KMS-11 (cell line): ENCODE measurements at regions not wholly inside any gene's neighbourhood (a gene's known extent, or its start where the extent isn't known, plus 50 kb on each side); places are given as distances from the start of the nearest gene placed in this dataset.
A peak's percentile ranks its signal among the peaks of the same experiment; 100 is the strongest.

Experiments
- H2AFZ ChIP-seq: fragments of 200-600 bp; sonication (generic); 2 replicates; pipeline ENCODE4 v1.6.1; 2016; ENCODE audit warnings: antibody characterized with exemption, mixed run types, low read depth
- H3K27ac ChIP-seq: fragments of 200-600 bp; sonication (generic); 2 replicates; pipeline ENCODE4 v1.6.1; 2016; ENCODE audit warnings: mild to moderate bottlenecking, mixed run types
- H3K27me3 ChIP-seq: fragments of 200-600 bp; sonication (generic); 2 replicates; pipeline ENCODE4 v1.6.1; 2017; ENCODE audit warnings: mild to moderate bottlenecking, low read depth, mixed run types, moderate library complexity; ENCODE audit not compliant: insufficient read depth
- H3K36me3 ChIP-seq: fragments of 200-600 bp; sonication (generic); 2 replicates; pipeline ENCODE4 v1.6.1; 2017; ENCODE audit warnings: mild to moderate bottlenecking, mixed run types; ENCODE audit not compliant: insufficient read depth
- H3K4me1 ChIP-seq: fragments of 200-600 bp; sonication (generic); 2 replicates; pipeline ENCODE4 v1.6.1; 2016; ENCODE audit warnings: mild to moderate bottlenecking, low read depth, mixed run types; ENCODE audit not compliant: poor library complexity, severe bottlenecking
- H3K4me2 ChIP-seq: fragments of 200-600 bp; sonication (generic); 2 replicates; pipeline ENCODE4 v1.7.0; 2016; ENCODE audit warnings: mild to moderate bottlenecking, mixed run types
- H3K4me3 ChIP-seq: fragments of 200-600 bp; sonication (generic); IDR thresholded peaks from 2 replicates; pipeline ENCODE4 v1.6.1; 2017; ENCODE audit warnings: low read depth, low read length, mixed read lengths; ENCODE audit not compliant: insufficient read depth
- H3K79me2 ChIP-seq: fragments of 200-600 bp; sonication (generic); 2 replicates; pipeline ENCODE4 v1.6.1; 2016; ENCODE audit warnings: low read depth, mixed run types; ENCODE audit not compliant: insufficient read depth
- H3K9ac ChIP-seq: fragments of 200-600 bp; sonication (generic); 2 replicates; pipeline ENCODE4 v1.6.1; 2016; ENCODE audit warnings: mild to moderate bottlenecking, mixed run types
- H4K20me1 ChIP-seq: fragments of 200-600 bp; sonication (generic); 2 replicates; pipeline ENCODE4 v1.6.1; 2016; ENCODE audit warnings: mild to moderate bottlenecking, mixed run types; ENCODE audit not compliant: insufficient read depth
- CTCF ChIP-seq: fragments of 200-600 bp; sonication (generic); conservative IDR thresholded peaks from 2 replicates; pipeline ENCODE4 v1.6.1; 2017; ENCODE audit warnings: low read depth, mild to moderate bottlenecking, antibody characterized with exemption, low read length, moderate library complexity, mixed read lengths

- TF ChIP-seq CTCF: no peak
- H3K27me3 ChIP-seq: no peaks in the 10 kb centered on the region
- no peaks in the 10 kb centered on the region for H3K4me1 ChIP-seq
- no peak overlapping the region for H3K4me2 ChIP-seq
- H4K20me1 ChIP-seq: no peaks in the 10 kb centered on the region
- H3K36me3 ChIP-seq: no peaks in the 10 kb centered on the region
- no peak overlapping the region for H3K27ac ChIP-seq
- H3K9ac ChIP-seq: no peak overlapping the region
- no peak overlapping the region for H3K4me3 ChIP-seq
- no peak overlapping the region for H2AFZ ChIP-seq
- no peaks in the 10 kb centered on the region for H3K79me2 ChIP-seq
These were observed 271.4 kb upstream of the SRRM4 start for GRCh38 chr12:118709946-118710345.

GRCh38 chr12:118711185-118711584 is 270.2 kb upstream of the SRRM4 start:
- H3K27me3 ChIP-seq: no peaks in the 10 kb centered on the region
- H3K4me2 ChIP-seq: no peak overlapping the region

GRCh38 chr12:118714051-118714460 is 267.3 kb upstream of the SRRM4 start:
- H3K27me3 ChIP-seq: no peaks in the 10 kb centered on the region
- no peak overlapping the region for H2AFZ ChIP-seq
- no peaks in the 10 kb centered on the region for H3K4me1 ChIP-seq
- H3K4me2 ChIP-seq: no peak overlapping the region
- no peak overlapping the region for H3K27ac ChIP-seq
- no peak overlapping the region for H3K9ac ChIP-seq
- no peaks in the 10 kb centered on the region for H3K79me2 ChIP-seq
- peak; percentile 67 for TF ChIP-seq CTCF
- no peaks in the 10 kb centered on the region for H4K20me1 ChIP-seq
- no peak overlapping the region for H3K4me3 ChIP-seq
- no peaks in the 10 kb centered on the region for H3K36me3 ChIP-seq

More at GRCh38 chr12:118711185-118711584, 270.2 kb upstream of the SRRM4 start:
- Histone ChIP-seq H3K4me1 (no peaks in the 10 kb centered on the region), H3K27ac (no peak overlapping the region), H2AFZ (no peak overlapping the region), H4K20me1 (no peaks in the 10 kb centered on the region), H3K79me2 (no peaks in the 10 kb centered on the region), H3K4me3 (no peak overlapping the region), H3K9ac (no peak overlapping the region), H3K36me3 (no peaks in the 10 kb centered on the region)
- no peak for TF ChIP-seq CTCF

- Histone ChIP-seq H3K27ac (no peak overlapping the region), H3K79me2 (no peaks in the 10 kb centered on the region), H3K9ac (no peak overlapping the region), H2AFZ (no peak overlapping the region), H3K4me2 (no peak overlapping the region), H3K27me3 (no peaks in the 10 kb centered on the region), H3K36me3 (no peaks in the 10 kb centered on the region), H3K4me1 (no peaks in the 10 kb centered on the region), H4K20me1 (no peaks in the 10 kb centered on the region), H3K4me3 (no peak overlapping the region)
- no peak for TF ChIP-seq CTCF
These were observed 266.8 kb upstream of the SRRM4 start for GRCh38 chr12:118714500-118714899.

GRCh38 chr12:118715647-118716046 is 265.7 kb upstream of the SRRM4 start:
- Histone ChIP-seq H2AFZ (no peak overlapping the region), H3K36me3 (no peaks in the 10 kb centered on the region), H3K4me2 (no peak overlapping the region), H3K4me3 (no peak overlapping the region), H4K20me1 (no peaks in the 10 kb centered on the region), H3K27ac (no peak overlapping the region), H3K79me2 (no peaks in the 10 kb centered on the region), H3K9ac (no peak overlapping the region), H3K4me1 (no peaks in the 10 kb centered on the region), H3K27me3 (no peaks in the 10 kb centered on the region)
- no peak for TF ChIP-seq CTCF
